Stimulated activated CD4-positive, alpha-beta T cell treated with anti-CD3 and anti-CD28 coated beads, Interleukin-4, amount 100 ng/mL, for 4 hours (primary cell): ENCODE measurements at regions not wholly inside any gene's neighbourhood (a gene's known extent, or its start where the extent isn't known, plus 50 kb on each side); places are given as distances from the start of the nearest gene placed in this dataset.

ENCODE experiments used
- DNase-seq, 2 experiments: peaks; one replicate each; pipeline ENCODE4 v3.0.0-alpha.2; 2020

GRCh38 chr2:41926614-41927580 lies 120.9 kb upstream of the PKDCC start:
- no peak for DNase-seq

GRCh38 chr2:41927581-41928264 lies 120.1 kb upstream of the PKDCC start:
- DNase-seq, result no peak

GRCh38 chr2:41928526-41928925 lies 119.3 kb upstream of the PKDCC start:
- DNase-seq, result no peak

- DNase-seq, result no peak
These were observed 116.8 kb upstream of the PKDCC start for GRCh38 chr2:41930807-41931566.

GRCh38 chr2:41932241-41933045 lies 115.4 kb upstream of the PKDCC start:
- no peak for DNase-seq

GRCh38 chr2:41933046-41933420 lies 114.8 kb upstream of the PKDCC start:
- DNase-seq, result no peak

- DNase-seq, result no peak
These were observed 114.1 kb upstream of the PKDCC start for GRCh38 chr2:41933585-41934320.

GRCh38 chr2:41934329-41934958 lies 113.4 kb upstream of the PKDCC start:
- no peak for DNase-seq

GRCh38 chr2:41935002-41935401 lies 112.8 kb upstream of the PKDCC start:
- no peak for DNase-seq

- no peak for DNase-seq
These were observed 112.0 kb upstream of the PKDCC start for GRCh38 chr2:41935825-41936224.

- no peak for DNase-seq
These were observed 110.9 kb upstream of the PKDCC start for GRCh38 chr2:41936771-41937463.

- DNase-seq, result no peak
These were observed 110.3 kb upstream of the PKDCC start for GRCh38 chr2:41937464-41937906.

- DNase-seq, result no peak
These were observed 109.7 kb upstream of the PKDCC start for GRCh38 chr2:41937921-41938708.

- no peak for DNase-seq
These were observed 107.6 kb upstream of the PKDCC start for GRCh38 chr2:41940060-41940744.

- DNase-seq, result no peak
These were observed 107.1 kb upstream of the PKDCC start for GRCh38 chr2:41940745-41941063.

GRCh38 chr2:41941831-41942230 lies 106.0 kb upstream of the PKDCC start:
- no peak for DNase-seq

- DNase-seq, result no peak
These were observed 105.5 kb upstream of the PKDCC start for GRCh38 chr2:41942278-41942677.

- DNase-seq, result no peak
These were observed 104.7 kb upstream of the PKDCC start for GRCh38 chr2:41943159-41943558.

GRCh38 chr2:41944220-41944880 lies 103.5 kb upstream of the PKDCC start:
- no peak for DNase-seq
